GDM1 (cell line): ENCODE measurements at regions not wholly inside any gene's neighbourhood (a gene's known extent, or its start where the extent isn't known, plus 50 kb on each side); places are given as distances from the start of the nearest gene placed in this dataset.

Source experiments
- DNase-seq: peaks from one replicate; lab custom pipeline; 2025; lab: John Stamatoyannopoulos, UW

DNA sequence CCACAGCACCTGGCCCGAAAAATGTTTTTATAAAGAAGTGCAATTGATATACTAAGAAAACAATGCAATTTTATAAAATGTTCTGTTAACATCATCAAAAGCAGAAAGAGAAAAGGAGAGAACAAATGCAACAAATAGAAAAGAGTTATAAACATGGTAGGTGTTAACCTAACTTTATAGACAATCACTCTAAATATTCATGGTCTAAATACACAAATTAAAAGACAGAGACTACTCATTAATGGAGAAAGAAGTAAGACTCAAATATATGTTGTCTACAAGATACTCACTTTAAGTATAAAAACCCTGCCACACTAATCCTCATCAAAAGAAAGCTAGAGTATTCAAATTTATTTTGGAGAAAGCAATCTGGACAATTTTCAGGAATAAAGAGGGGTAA is 425.3 kb upstream of the ANKRD30A start:
- DNase-seq = no peak

DNA sequence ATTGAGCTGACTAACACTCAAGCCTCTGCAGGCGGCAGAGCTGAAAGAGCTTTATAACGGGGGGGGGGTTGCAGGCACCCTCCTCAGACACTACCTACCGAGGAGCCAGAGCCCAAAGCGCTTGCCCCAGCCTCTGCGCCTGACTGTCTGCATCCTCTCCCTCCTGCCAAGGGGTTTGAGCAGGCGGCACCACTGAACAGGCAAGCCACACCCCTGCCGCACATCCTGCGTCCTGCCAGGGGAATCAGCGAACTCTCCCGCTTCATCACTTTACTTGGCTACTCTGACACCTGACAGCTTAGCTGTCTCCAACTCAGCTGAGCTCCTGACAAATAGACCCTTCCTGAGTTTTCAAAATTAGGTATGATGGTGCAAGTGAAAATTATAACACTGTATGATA is 432.6 kb upstream of the ANKRD30A start:
- DNase-seq = no peak

DNA sequence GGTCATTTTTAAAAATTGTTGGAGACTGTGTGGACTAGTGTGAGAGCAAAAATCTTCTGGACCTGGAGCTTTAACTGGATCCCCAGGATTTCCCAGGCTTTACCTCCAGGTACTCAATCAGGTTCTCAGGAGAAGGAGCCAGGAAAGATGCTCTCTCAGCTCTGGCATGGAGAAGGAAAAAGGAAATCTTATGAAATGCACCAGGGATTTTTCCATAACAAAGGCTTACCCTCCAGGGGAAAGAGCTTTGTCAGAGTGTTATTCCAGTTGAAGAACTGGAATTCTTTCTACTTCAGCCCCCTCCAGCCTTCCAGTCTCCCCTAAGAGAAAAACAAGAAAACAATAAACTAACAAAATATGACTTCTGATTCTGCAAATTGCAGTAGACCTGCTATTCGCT is 436.7 kb upstream of the ANKRD30A start:
- DNase-seq = no peak

DNA sequence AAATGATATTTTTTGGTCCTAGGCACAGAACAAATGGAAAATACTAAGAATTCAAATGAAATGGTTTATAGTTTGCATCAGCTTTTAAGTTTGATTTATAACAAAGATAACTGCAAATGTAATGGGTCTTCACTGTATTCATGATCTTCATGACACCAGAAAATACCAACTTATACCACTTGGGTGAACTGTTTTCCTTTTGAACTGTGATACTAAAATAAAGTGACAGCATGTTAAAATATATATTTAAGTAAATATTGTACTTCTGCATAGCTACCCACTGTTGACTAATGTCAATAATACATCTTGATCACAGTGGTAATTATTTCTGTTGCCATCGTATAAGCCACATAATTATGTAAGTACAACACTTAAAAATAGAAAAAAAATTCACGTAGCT is 442.0 kb upstream of the ANKRD30A start:
- DNase-seq = no peak

DNA sequence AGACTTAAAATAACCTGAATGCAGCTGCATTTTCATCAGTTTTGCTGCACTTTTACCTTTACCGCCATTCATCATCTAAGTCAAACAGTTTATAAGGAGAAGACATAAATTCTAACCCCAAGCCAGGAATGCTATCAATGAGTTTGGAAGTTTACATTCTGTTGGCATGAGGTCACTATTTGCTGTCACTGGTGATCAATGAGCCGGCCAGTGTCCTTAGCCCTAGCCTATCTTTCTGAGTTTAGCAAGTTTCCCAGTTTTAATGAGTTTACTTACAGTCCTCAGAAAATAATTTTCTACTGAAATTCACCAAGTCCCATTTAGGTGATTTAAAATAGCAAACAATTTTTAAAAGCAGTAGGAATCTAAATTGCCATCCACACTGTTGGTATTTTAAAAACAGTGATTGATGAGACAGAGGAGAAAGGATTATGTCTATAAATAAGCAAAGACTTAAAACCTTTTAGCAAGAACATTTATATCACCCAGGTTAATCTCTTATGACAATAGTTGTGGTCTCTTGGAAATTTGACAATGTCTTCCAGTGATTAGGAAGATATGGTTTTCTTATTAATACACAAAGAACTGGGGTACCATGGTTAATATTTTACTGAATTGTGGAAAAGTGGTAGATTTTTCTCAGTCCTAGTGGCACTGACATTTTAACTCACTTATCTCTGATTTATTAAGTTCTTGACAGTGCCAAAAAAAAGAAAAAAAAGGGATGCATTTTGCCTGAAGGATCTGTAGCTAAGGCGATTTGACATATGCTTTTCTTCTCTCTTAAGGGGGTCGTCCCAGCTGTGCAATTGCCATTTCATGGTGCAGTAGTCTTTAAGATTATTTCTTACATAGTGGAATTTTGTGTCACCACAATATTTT is 443.4 kb upstream of the ANKRD30A start:
- no peak for DNase-seq

DNA sequence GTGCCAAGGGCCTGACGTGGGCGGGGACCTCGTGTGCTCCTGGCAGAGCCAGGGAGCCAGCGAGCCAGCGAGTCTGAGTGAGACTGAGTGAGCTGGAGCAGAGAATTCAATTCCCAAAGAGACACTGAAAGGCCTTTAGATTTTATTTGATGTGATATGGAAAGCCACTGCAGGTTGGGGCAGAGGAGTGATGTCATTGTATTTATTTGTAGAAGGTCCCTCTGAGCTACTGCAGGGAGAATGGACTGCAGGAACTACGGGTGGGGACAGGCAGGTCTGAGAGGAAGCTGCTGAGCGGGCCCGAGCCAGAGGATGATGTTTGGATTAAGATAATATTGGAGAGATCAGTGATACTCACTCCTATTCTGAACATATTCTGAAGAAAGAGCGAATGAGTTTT is 445.8 kb upstream of the ANKRD30A start:
- no peak for DNase-seq

DNA sequence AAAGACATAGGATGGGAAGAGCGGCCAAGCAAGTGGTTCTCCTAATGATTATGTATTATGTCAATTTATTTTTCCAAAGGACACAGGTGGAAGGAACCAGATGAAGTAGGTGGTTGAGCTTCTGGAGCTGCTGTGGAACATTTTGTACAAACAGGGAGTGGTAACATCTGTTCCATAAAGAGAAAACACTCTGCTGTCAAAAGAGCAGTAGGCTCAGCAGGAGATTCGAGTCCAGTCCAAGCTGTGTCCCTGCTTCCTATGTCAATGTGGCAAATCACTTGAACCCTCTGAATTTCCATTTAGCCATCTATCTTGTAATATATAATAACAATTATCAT is 448.0 kb upstream of the ANKRD30A start:
- DNase-seq = no peak

DNA sequence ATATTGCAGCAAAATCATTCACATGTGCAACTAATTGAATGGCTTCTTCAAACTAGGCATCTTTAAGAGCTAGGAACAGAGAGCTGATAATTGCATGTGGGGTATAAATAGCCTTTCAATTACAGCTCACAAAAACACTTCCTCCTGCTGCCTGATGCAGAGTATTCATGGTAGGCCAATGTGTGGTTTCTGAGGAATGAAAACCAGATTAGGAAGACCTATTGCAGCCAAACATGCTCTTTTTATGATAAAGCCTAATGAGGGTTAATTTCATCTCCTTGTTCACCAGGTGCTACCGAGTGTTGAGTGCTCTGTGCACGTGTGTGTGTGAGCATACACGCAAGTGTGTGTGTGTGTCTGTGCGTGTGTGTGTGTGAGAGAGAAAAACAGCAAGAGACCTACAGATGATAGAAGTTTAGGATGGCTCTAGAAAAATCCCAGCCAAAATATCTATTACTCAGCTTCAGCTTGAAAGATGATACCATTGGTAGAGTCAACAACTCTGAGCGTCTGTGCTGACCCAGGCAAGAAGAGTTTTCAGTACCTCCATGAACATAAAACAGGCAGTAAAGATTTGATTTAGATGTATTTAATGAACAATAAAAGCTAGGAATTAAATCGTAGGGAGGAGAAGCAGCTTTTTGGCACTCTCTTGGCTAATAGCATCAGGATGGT is 448.5 kb upstream of the ANKRD30A start:
- DNase-seq = no peak

DNA sequence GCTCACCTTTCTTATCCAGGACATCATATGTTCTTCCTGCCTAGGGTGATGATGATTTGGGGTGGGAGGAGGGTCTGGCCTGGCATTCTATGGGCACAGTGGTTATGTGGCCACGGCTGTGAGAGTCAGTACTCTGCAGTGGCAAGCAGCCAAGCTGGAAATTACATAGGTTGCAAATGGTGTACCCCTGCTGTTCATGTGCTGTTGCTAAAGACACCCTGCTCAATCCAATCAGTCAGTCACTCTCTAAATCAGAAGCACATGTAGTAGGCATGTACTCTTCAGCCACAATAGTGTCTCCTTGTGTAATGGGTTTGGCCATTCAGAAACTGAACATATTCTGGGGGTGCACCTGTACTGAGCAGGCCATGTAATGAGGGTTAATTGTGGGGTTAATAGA is 449.1 kb upstream of the ANKRD30A start:
- no peak for DNase-seq

DNA sequence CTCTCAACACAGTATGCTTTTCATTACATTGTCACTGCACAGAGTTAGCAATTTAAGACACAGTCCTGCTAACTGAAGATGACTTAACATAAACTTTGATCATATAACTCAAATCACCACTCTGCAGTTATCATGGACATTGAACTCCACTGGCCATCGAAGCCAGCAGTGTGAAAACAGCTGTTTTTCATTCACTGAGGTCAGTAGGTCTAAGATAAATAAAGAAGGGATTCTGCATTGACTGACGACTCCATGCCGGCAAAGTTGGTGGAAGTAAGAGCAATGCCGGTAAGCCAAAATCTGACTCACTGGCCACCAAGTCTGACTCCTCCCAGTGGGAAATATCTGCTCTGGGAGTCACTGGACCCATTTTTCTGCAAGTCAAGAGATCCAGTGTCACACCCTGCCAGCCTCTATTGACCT is 449.9 kb upstream of the ANKRD30A start:
- DNase-seq = no peak

DNA sequence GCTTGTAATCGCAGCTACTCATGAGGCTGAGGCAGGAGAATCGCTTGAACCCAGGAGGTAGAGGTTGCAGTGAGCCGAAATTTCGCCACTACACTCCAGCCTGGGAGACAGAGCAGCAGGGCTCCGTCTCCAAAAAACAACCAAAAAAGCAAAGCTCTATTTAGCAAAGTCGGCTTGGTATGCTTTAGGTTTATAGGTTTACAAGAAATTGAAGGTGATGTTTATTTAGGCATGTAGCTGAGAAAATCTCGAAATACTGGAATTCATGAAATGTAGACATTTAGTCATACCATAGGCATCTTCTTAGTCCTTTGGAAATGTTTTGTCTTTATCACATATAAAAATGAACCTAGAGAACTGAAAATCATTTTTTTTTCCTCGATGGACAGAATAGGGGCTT is 453.8 kb upstream of the ANKRD30A start:
- DNase-seq = no peak

DNA sequence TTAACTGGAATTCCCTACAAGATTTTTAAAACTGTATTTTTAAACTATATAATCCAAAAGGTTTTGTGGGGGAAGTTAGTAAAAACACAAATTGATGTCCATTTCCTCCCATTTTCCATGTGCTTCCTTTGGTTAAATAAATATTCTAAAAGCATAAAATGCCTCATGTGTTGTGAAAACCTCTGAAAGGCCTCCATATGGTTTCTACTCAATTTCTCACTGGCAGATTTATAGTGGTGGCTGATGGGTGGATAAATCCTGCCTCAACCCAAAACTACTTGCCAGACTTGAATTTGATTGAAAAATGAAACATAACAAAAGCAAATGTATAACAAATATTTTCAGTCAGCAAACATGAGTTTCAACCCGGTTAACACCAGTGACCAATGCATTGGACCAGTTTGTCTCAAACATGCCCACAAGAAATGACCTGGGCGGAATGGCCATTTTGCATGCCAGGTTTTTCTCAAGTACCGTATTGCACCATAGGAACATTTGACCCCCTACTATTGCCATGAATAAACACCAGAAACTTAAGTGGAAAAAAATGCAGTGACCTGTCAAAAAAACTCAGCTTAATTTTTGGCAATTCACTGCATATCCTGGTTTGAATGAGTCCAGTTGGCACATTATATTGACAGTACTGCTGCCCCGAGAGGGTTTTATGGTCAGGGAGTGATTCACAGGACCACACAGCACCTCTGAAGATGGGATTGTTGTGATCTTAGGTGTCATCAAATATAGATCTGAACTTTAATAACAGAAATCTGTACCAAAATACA is 454.6 kb upstream of the ANKRD30A start:
- DNase-seq = no peak

DNA sequence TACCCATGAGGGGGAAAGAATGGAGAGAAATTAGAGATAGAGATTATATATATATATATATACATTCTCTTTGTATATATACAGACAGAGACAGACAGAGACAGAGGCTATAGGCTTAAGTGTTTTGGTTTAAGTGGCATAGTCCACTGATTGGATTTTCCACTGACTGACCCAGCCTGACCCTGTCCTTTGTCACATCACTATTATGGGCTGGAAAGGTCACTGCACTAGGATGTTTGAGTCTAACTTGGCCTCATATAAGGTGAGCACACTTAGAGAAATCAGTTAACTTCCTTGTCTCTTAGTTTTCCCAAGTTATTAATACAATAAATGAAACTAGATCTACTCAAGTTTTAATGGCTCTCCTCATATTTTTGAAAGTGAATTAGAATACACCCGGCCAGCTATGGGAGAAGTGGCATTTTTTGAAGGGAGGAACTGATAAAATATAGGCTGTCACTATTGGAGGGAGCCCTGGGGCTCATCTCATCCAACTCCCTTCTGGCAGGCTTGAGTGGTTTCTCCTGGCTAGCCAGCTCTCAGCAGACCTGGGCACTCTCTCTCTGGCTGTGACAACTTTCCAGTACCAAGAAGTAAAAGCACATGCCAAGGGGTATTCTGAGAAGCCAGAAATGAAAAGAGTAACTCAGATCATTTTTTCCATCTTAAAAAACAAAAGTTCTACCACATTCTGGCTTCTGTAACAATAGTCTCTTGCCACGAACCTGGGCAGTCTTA is 455.6 kb upstream of the ANKRD30A start:
- no peak for DNase-seq

DNA sequence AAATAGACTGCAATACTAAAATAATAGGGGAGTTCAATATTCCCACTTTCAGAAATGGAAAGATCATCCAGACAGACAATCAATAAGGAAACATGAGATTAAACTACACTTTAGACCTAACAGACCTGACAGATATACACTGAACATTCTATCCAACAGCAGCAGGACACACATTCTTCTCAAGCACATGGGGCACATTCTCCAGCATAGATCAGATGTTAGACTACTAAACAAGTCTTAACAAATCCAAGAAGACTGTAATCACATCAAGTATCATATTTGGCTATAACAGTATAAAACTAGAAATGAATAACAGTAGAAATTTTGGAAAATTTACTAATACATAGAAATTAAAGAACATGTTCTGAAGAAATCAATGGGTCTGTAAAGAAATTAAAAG is 458.9 kb upstream of the ANKRD30A start:
- DNase-seq = no peak

DNA sequence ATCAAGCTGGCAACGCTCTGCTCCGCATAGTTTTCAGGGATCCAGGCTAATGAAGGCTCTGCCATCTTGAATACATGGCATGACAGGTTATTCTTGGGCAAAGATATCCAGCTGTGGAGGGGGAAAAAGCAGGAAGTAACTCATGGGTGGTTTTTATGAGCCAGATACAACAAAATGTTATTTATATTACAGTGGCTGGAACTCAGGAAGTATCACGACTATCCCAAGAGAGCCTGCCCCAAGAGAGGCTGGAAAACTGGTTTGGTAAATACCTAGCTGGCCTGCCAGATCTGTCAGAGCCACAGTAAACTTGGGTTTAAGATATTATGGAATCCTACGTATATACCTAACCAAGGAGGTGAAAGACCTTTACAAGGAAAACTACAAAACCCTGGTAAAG is 462.8 kb upstream of the ANKRD30A start:
- DNase-seq = no peak

DNA sequence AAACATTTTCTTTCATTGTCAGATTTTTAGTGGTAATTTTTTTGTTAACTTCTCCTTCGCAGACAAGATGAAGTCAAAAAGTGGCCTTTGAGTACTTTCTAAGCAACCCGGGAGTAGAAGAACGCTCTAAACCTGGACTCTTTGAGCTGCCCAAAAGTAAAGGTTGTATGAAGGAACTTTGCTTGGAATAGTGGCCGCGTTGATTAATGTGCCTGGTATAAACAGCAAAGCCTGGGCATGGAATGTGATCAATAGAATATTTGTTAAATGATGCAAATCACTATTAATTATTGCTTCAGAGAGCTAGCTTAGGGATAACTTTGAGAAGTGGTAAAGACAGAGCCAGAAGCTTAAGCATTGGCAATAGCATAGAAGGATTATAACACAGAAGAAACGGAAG is 475.1 kb upstream of the ANKRD30A start:
- DNase-seq = no peak

DNA sequence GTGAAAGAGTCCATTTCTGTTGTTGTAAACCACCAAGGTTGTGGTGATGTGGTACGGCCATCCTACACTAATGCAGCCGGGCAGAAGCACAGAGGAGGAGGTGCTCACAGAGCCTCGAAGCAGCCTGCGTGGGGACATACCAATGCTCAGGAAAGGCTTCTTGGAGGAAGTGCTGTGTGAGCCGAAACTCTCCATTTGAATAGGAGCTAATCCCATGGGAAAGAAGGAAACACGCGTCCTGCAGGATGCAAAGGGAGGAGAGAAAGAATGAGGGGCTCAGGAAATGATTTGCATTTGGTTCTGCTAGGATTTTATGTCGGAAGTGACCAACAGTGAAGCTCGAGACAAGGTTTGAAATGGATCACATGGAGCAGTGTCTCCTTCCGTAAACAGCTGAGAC is 477.9 kb upstream of the ANKRD30A start:
- DNase-seq = no peak

DNA sequence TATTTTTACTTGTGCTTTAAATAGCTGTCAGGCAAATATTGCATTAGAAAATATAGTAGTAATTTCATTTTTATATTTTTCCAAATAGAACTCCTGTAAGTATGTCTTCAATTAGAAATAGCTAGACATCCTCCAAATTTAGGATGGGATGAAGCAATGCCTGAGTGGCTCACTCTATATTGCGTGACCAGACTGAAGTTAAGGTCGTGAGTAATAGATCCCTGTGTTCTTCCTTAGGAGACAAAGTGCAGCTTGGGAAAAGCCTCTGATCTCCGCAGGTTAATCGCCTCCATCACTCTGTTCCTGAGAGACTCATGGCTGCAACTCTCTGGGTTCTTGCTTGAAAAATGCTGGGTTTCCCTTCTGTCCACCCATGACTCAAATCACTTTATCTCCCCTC is 484.8 kb upstream of the ANKRD30A start:
- no peak for DNase-seq

DNA sequence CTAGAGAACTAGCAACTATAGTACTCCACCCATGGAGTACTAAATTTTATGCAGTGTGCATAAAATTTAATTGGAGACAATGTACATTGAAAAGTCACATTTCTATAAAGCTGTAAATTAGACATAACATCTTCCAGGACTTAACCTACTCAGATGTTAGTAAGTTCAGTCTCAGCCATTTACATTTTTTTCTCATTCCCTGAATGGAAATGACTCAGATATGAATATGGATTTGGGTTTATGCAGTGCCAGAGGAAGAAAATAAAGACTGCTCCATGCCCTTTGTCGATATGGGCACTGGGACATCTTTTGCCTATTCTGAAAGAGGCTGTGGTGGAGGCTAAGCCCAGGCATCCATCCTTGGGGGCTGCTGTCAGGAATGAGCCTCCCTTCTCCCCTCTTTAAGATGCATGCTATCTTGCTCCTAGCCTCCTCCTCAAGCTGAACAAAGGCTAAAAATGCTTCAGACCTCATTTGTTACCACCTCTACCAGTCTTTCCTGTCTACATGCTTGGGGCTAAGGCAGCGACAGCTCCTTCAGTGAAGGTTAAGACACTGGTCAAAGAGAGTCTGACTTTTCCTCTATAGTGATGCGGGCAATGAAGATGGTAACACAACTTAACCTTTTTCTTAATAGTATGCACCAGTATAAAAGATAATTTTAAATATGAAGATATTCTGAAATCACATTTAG is 486.8 kb upstream of the ANKRD30A start:
- DNase-seq = no peak

DNA sequence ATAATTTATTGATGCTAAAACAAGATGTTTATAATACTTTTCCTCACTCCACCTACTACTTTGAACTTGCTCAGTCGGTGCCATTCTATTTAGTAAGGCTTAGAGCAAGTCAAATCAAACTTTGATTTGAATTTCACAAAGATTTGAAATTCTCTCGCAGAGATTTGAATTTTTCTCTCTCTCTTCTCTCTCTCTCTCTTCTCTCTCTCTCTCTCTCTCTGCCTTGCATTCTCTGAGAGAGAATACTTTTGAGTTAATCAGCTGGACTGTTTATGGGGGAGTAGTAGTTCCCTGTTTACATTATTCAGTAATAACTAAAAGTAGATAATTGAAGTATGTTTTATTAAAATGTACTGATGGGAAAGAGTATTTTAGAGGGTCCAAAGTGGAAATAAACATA is 488.5 kb upstream of the ANKRD30A start:
- no peak for DNase-seq

DNA sequence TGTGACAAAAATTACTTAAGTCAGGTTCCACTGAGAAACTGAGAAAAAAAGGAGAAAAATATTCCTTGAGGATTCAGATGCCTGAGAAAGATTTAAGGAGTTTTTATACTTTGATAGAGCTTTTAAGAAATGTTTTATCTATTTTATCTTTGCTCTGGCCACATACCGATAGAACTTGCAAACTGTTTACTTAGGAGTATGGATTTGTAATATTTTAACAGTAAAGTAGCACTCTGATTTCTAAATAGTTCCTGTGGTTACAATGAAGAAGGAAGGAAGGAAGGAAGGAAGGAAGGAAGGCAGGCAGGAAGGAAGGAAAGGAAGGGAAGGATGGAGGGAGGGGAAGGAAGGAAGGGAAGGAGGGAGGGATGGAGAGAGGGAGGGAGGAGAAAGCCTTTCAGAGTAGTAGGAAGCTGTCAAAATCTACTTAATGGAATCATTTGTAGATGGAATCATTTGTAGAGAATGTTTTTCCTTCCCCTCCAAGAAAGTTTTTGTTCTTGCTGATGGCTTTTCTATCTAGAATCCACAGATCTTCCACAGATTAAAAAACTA is 489.0 kb upstream of the ANKRD30A start:
- DNase-seq = no peak
